ENCODE measurements at regions not wholly inside any gene's neighbourhood (a gene's known extent, or its start where the extent isn't known, plus 50 kb on each side); places are given as distances from the start of the nearest gene placed in this dataset.

- no peak for TF ChIP-seq SOX15 (CRISPR knock-in tag; IDR thresholded peaks at IDR 0.05)
- TF ChIP-seq E2F1 (CRISPR knock-in tag; IDR thresholded peaks at IDR 0.05), result no peak
- TF ChIP-seq ESRRA (CRISPR knock-in tag; IDR thresholded peaks at IDR 0.05; ENCODE audit: borderline replicate concordance), result no peak
- no peak for TF ChIP-seq CTCF (IDR thresholded peaks at IDR 0.05)
- no peak for TF ChIP-seq GRHL2 (CRISPR knock-in tag; IDR thresholded peaks at IDR 0.05; ENCODE audit: insufficient replicate concordance, severe bottlenecking)
- TF ChIP-seq NFYB (CRISPR knock-in tag; conservative IDR thresholded peaks at IDR 0.05; ENCODE audit: low read depth), result no peak
- no peak for TF ChIP-seq JUN (CRISPR knock-in tag; IDR thresholded peaks at IDR 0.05)
- no peak for TF ChIP-seq USF2 (CRISPR knock-in tag; IDR thresholded peaks at IDR 0.05)
- no peak for TF ChIP-seq MLX (CRISPR knock-in tag; IDR thresholded peaks at IDR 0.05)
- no peak for TF ChIP-seq E2F4 (CRISPR knock-in tag; IDR thresholded peaks at IDR 0.05; ENCODE audit: borderline replicate concordance, low read depth)
Observed at GRCh38 chr10:44713307-44713706, 197.8 kb upstream of the TMEM72 start.
